Upper lobe of left lung (tissue), 4 donors: ENCODE measurements at regions not wholly inside any gene's neighbourhood (a gene's known extent, or its start where the extent isn't known, plus 50 kb on each side); places are given as distances from the start of the nearest gene placed in this dataset.

Source experiments
- CTCF ChIP-seq, 6 experiments: fragments of 450-650 bp in 4 of 6; fragments of 200-600 bp in 2 of 6; sonication (generic) in 2 of 6; IDR thresholded peaks; one replicate each; pipeline ENCODE4 v1.5.1; 2016 to 2019; ENCODE audit warnings: antibody characterized with exemption in 6 of 6
- POLR2A ChIP-seq, 4 donors: fragments of 450-650 bp; IDR thresholded peaks; one replicate each; pipeline ENCODE4 v1.5.1; 2016 to 2017; ENCODE audit warnings: antibody characterized with exemption in 4 of 4, mild to moderate bottlenecking in 2 of 4

DNA sequence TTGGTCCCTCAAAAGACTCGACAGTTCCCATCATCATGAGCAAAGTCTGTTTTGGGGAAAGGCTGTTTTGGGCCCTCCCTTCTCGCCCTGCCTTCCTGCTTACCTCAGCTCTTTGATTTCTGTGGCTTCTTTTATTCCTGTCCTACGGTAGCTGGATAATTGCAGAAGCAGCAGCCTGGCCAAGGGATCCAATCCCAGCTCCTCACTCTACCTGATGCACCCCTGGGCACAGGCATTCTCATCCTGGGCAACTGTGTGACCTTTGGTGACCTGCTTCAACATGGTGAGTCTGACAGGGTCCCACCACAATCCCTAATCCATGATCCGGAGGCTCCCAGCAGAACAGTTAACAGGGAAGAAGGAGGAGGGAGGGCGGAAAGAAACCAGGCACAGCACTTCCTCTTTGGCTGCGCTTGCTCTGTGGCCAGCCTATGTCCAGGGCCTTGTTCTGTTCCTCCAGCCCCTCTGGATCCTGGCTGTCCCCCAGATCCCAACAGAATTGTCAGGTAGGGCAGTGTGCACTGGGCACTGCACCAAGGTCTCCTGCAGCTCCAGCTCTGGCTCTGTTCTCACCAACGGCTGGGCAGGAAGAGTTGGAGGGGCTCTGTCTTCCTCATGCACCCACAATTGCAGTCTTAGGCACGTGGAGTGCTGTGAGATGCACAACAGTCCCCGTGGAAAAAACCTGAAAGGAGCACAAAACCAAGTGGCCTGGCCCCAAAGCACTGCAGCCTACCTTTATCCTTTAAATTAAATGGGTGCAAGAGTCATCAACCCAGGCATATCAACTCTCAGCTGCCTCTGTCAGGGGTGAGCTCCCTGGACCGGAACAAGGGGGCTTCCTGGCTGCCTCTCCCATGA lies 144.4 kb downstream of the PTPN20 start:
- TF ChIP-seq CTCF (IDR thresholded peaks at IDR 0.05), result no peak
- no peak for TF ChIP-seq POLR2A (IDR thresholded peaks at IDR 0.05)
